Astrocyte (in vitro differentiated cells and primary cell): ENCODE measurements at regions not wholly inside any gene's neighbourhood (a gene's known extent, or its start where the extent isn't known, plus 50 kb on each side); places are given as distances from the start of the nearest gene placed in this dataset.

Experiments
- EZH2 ChIP-seq: IDR thresholded peaks from 2 replicates; pipeline ENCODE4 v1.6.1; 2012; ENCODE audit warnings: mild to moderate bottlenecking, low read length, inconsistent platforms; ENCODE audit not compliant: insufficient read depth
- TF ChIP-seq, protein P1 (sequence below): IDR thresholded peaks from 2 replicates; pipeline ENCODE4 v1.5.1; 2011; ENCODE audit warnings: low read depth, mild to moderate bottlenecking, inconsistent platforms, low read length, moderate library complexity; ENCODE audit not compliant: insufficient read depth

DNA sequence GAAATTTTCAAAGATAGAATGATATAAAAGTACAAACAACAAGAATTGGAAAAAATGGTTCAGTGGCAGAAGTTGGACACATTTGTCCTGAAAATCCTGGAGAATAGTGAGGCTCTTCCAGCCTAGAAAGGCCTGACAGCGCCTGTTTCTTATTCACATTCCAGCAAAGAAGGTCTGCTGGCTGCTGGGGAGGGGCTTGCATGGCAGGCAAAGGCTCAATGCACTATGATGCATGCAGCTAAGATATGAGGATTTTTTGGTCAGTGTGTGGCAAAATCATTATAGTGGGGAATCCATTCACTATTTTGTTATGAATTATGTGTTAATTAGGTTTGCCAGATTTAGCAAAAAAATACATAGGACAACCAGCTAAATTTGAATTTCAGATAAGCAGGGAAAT lies 243.9 kb upstream of the SLC30A5 start:
- TF ChIP-seq, protein P1, sequence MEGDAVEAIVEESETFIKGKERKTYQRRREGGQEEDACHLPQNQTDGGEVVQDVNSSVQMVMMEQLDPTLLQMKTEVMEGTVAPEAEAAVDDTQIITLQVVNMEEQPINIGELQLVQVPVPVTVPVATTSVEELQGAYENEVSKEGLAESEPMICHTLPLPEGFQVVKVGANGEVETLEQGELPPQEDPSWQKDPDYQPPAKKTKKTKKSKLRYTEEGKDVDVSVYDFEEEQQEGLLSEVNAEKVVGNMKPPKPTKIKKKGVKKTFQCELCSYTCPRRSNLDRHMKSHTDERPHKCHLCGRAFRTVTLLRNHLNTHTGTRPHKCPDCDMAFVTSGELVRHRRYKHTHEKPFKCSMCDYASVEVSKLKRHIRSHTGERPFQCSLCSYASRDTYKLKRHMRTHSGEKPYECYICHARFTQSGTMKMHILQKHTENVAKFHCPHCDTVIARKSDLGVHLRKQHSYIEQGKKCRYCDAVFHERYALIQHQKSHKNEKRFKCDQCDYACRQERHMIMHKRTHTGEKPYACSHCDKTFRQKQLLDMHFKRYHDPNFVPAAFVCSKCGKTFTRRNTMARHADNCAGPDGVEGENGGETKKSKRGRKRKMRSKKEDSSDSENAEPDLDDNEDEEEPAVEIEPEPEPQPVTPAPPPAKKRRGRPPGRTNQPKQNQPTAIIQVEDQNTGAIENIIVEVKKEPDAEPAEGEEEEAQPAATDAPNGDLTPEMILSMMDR: no peak
- TF ChIP-seq EZH2: no peak
